Renal cortex interstitium (tissue), 11 donors: ENCODE measurements at regions not wholly inside any gene's neighbourhood (a gene's known extent, or its start where the extent isn't known, plus 50 kb on each side); places are given as distances from the start of the nearest gene placed in this dataset.
"Not testable (repeated sequence)": the region's sequence is repeated elsewhere in the genome, so short reads cannot be mapped to it uniquely, and the experiment has no call there.

Experiments
- DNase-seq, 11 donors: peaks; one replicate each; pipeline ENCODE4 v3.0.0-alpha.2; 2013; ENCODE audit warnings: low read depth in 9 of 11, low spot score in 4 of 11; ENCODE audit errors: extremely low read depth in 1 of 11

- DNase-seq, result no peak
Observed at GRCh38 chr18:47730795-47731194, 199.7 kb downstream of the SMAD2 start.

GRCh38 chr18:47729356-47729755, 201.1 kb downstream of the SMAD2 start:
- DNase-seq, result no peak

DNA sequence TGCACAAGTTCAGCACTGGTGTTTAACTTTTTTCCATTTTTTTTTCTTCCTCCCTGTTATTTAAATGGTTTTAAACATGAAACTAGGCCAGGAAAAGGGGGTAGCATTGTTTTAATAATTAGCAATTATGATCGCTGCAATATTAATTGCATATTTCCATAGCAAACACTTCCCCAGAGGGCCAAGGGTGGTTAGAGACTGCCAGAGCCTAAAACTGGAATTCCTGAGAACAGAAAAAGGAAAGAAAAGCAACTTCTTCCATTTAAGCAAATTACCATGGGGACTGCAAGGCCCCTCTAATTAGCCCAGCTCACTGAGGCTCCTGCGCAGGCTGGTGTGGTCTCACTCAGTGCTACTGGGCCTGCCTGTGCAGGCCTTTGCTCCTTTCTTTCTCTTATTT, 201.5 kb downstream of the SMAD2 start:
- no peak for DNase-seq

- DNase-seq, result no peak
Observed at GRCh38 chr18:47727409-47727808, 203.1 kb downstream of the SMAD2 start.

DNA sequence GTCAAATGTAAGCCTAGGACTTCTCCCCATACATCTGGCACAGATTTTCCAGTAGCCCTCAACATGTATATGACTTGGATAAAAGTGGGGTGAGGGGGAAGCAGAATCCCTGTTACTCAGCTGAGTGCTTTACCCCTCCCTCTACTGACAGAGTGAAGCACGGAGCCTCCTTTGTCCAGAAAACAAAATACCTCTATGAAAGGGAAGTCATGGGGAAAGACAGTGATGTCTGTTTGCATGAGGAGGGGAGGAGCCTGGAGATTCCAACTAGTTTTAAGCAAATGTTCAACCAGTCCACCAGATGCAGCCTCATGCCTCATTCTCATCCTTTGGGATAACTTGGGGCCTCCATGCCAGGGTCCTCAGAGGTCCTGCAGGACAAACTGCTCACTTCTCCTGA, 203.9 kb downstream of the SMAD2 start:
- DNase-seq, result no peak

DNA sequence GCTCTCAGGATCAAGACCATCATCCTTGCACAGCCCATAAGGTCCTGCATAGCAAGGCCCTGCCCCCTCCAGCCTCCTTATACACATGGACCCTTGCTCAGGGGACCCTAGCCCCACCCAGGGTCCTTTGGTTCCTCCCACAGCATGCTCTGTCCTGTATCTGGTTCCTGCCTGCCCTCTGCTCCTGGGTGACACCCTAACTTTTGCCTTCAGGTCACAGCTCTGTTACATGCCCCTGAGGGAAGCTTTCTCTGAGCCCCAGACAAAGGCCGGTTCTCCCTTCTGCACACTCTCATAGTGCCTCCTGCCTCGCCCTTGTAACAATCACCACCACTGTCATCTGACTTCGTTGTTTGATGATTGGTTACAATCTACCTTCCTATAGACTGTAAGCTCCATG, 204.8 kb downstream of the SMAD2 start:
- no peak for DNase-seq

DNA sequence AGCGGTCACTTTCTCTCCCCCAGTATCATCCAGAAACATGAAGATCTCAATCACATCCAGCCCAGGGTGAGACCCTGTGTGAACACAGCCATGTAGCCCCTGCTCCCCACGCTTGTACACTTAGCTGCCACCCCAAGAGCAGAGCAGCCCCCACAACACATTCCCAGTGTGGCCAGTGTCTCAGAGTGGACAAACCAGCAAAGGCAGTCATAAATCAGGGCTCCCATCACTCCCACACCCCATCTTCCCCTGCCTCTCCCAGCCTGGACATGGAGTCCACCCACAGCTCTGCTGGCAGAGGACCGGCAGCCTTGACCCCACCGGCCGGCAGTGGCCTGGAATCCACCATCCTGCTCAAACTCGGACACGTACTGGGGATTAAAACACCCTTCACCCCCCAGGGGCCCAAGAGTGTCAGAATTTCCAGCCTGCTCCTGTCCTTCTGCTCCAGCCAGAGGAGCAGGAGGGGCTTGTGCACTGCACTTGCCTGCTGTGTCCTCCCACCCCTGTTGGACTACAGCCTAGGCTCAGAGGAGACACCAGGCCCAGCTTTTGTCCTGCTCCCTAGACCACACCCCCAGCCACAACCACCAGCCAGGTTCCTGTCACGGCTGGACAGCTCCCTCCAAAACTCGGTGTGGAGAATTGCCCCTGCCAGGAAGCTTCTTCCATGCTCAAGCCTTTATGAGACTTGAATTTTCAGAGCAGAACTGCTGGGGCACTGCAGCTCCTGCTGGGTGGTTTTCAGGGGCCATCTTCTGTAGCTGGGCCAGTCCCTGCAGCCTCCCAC, 206.1 kb downstream of the SMAD2 start:
- no peak for DNase-seq

- DNase-seq, result no peak
Observed at GRCh38 chr18:47721876-47722275, 208.6 kb downstream of the SMAD2 start.

- no peak for DNase-seq
Observed at GRCh38 chr18:47720741-47721140, 209.7 kb downstream of the SMAD2 start.

DNA sequence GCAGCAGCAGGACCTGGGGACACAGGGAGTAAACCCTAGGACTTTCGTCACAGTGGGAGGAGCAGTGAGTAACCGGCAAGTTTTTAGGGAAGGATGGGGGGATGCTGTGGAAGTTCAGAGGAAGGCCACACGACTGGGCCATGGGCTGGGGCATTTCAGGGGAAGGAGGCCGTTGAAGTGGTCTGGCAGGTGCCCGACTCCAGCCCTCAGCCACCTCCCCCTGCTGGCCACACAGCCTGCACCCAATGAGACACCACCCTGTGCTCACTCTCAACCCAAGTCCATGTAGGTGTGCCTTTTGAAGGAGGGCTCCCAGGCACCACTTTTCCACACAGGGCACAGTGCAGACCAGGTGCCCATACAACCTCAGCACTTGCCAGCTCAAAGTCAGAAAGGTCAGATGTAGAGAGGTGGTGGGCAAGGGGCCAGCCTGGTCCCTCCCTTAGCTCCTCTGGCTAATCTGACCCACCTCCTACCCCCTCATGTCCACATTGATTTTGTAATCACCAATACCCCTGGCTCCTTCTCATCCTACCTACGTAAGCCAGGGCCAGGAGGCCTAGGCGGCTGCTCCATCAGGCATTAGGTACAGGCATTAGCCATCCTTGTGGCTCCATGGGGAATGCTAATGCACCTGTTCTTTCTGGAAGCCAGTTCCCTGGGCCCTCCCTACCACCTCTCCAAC, 211.2 kb downstream of the SMAD2 start:
- no peak for DNase-seq

DNA sequence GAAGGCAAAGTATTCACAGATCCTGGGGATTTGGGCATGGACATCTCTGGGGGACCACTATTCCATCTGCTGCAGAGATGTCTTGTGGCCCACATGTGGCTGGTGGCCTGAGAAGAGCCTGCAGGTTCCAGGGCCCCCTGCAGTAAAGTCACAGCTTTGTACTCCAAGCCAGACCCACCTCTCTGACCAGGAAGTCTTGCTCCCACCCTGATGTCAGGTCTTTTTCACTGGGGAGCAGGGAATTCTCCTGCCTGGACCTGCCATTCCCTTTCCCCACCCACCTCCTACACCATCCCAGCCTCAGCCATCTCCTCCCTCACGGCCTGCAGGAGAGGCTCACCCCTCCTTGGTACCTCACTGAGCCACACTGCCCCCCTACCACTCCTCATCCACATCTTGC, 211.8 kb downstream of the SMAD2 start:
- DNase-seq, result no peak

DNA sequence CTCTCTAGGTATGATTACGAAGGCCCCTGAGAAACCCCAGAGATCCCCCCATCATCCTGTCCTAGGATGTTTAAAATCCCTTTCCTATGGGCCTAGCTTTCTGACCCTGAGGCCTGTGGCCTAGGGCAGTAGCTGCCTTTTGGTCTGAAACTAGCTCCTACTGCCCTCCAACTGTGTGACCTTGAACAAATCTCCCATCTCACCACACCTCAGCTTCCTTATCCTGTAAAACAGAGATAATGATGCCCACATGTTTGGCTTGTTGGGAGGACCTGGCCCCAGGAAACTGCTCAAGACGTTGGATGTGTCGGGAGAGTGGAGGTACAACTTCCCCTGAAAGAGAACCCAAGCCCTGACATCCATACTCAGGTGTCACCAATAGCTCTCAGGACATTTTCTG, 213.2 kb downstream of the SMAD2 start:
- no peak for DNase-seq

- DNase-seq, result no peak
Observed at GRCh38 chr18:47716632-47717185, 213.8 kb downstream of the SMAD2 start.

- DNase-seq, result no peak
Observed at GRCh38 chr18:47710451-47710850, 220.0 kb downstream of the SMAD2 start.

DNA sequence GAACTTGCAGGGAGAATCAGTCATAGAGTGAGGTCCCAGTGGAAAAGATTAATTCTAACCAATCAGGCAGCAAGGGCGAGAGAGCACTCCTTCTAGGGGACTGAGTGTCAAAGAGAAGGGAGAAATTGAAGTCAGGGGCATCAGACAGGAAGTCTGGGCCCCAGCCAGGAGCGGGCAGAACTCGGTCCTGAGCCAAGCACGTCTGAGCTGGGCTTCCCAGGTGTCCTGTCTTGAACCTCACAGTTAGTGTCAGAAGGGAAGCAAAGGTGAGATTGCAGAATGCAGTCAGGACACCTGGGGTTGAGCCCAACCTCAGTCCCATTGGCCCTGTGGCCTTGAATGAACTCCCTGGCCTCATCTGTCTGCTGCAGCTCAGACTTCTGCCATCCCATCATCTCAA, 220.9 kb downstream of the SMAD2 start:
- DNase-seq, result no peak

GRCh38 chr18:47708206-47708605, 222.3 kb downstream of the SMAD2 start:
- no peak for DNase-seq

DNA sequence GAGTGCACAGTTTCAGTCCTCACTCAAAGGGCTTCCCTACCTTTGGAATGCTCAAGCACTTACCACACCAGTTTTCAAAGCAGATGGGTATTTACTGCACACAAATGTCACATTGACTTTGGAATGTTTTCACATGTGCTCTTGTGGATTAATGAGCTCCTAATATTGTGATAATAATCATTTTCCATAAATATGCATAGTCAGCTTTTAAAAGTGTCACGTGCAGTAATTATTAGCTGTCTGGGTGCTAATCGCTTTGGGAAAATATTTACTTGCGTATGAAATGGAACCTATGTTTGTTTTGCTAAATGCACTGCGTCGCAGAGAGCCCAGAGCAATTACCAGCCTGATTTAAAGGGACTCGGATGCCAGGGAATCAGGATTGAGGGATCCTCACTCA, 229.3 kb downstream of the SMAD2 start:
- no peak for DNase-seq

- no peak for DNase-seq
Observed at GRCh38 chr18:47696870-47697269, 233.6 kb downstream of the SMAD2 start.

DNA sequence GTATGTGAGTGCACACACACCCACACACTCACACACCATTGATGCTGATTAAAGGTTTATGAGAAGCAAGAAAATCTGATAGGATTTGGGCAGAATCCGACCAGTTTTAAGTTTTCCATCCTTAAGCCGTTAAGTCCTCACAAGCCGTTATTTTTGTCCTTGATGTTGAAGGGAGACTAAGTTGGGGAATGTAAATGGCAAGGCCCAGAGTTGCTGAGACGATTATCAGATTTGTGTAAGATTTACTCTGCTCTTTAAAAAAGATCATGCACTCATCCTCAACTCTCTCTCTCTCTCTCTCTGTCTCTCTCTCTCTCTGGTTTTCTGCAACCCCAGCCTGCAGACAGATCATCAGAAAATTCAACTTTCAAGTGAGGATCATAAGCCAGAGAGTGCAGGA, 238.8 kb downstream of the SMAD2 start:
- DNase-seq, result no peak

DNA sequence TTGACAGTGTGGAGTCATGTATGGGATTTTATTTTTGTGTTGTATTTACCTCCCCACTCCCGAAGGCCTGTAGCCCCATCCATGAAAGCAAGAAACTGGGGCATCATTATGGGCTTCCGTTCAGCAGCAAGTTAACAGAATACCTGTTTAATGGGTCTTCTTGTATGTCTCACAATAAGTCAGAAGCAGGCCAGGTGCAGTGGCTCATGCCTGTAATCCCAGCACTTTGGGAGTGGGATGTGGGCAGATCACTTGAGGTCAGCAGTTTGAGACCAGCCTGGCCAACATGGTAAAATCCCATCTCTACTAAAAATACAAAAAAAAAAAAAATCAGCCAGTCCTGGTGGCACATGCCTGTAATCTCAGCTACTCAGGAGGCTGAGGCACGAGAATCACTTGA, 239.7 kb downstream of the SMAD2 start:
- not testable (repeated sequence) for DNase-seq

GRCh38 chr18:47689371-47689770, 241.1 kb downstream of the SMAD2 start:
- no peak for DNase-seq
